CD14-positive monocyte (primary cell): ENCODE measurements at regions not wholly inside any gene's neighbourhood (a gene's known extent, or its start where the extent isn't known, plus 50 kb on each side); places are given as distances from the start of the nearest gene placed in this dataset.

Source experiments
- DNase-seq, 3 donors: peaks; one replicate each; pipeline ENCODE4 v3.0.0-alpha.2; 2011 to 2022
- H2AFZ ChIP-seq: 2 replicates; pipeline ENCODE4 v1.6.0; 2012; ENCODE audit warnings: mild to moderate bottlenecking, low read depth, low read length, inconsistent platforms; ENCODE audit not compliant: insufficient read depth, poor library complexity, severe bottlenecking
- H3K27ac ChIP-seq, 2 donors: 1 replicate in 1 of 2; 2 replicates in 1 of 2; pipeline ENCODE4 v1.5.1; 2012 to 2013; ENCODE audit warnings: low read length in 2 of 2, control low read depth in 1 of 2, inconsistent platforms in 1 of 2, low read depth in 1 of 2, mild to moderate bottlenecking in 1 of 2
- H3K27me3 ChIP-seq, 2 donors: one replicate each; pipeline versions ENCODE4 v1.6.0 to v1.6.1; 2011 to 2013; ENCODE audit warnings: low read length in 2 of 2; ENCODE audit not compliant: control insufficient read depth in 2 of 2, insufficient read depth in 2 of 2
- H3K36me3 ChIP-seq, 2 donors: replicated peaks in 1 of 2; 1 replicate in 1 of 2; 2 replicates in 1 of 2; pipeline versions ENCODE4 v1.5.1 to v1.6.1; 2012 to 2013; ENCODE audit warnings: low read length in 2 of 2, control low read depth in 1 of 2, inconsistent platforms in 1 of 2, mild to moderate bottlenecking in 1 of 2; ENCODE audit not compliant: insufficient read depth in 2 of 2, control insufficient read depth in 1 of 2
- H3K4me1 ChIP-seq, 2 donors: 1 replicate in 1 of 2; 2 replicates in 1 of 2; pipeline versions ENCODE4 v1.5.1 to v1.6.1; 2012 to 2013; ENCODE audit warnings: low read length in 2 of 2, control low read depth in 1 of 2, inconsistent platforms in 1 of 2, mild to moderate bottlenecking in 1 of 2, moderate library complexity in 1 of 2; ENCODE audit not compliant: insufficient read depth in 2 of 2, control insufficient read depth in 1 of 2
- H3K4me2 ChIP-seq: replicated peaks from 2 replicates; pipeline ENCODE3; 2012; ENCODE audit warnings: low read length, moderate library complexity, mild to moderate bottlenecking; ENCODE audit not compliant: poor library complexity, severe bottlenecking; ENCODE audit errors: extremely low read depth
- H3K4me3 ChIP-seq, 3 experiments: fragments of 200-600 bp in 1 of 3; sonication (generic) in 1 of 3; replicated peaks in 1 of 3; 1 replicate in 2 of 3; 2 replicates in 1 of 3; pipeline ENCODE4 v1.5.1; 2011 to 2013; ENCODE audit warnings: low read length in 3 of 3, mild to moderate bottlenecking in 3 of 3, control low read depth in 2 of 3, low read depth in 2 of 3, inconsistent platforms in 1 of 3, moderate library complexity in 1 of 3
- H3K79me2 ChIP-seq: 2 replicates; pipeline ENCODE4 v1.6.0; 2012; ENCODE audit warnings: mild to moderate bottlenecking, control low read depth, inconsistent platforms, low read length, moderate library complexity; ENCODE audit not compliant: insufficient read depth
- H3K9ac ChIP-seq: 2 replicates; pipeline ENCODE4 v1.6.0; 2017; ENCODE audit warnings: low read length, mild to moderate bottlenecking; ENCODE audit not compliant: insufficient read depth, poor library complexity, severe bottlenecking
- H3K9me3 ChIP-seq, 2 donors: replicated peaks in 1 of 2; 1 replicate in 1 of 2; 2 replicates in 1 of 2; pipeline versions ENCODE4 v1.5.1 to v1.6.1; 2012 to 2013; ENCODE audit warnings: low read length in 2 of 2, control low read depth in 1 of 2; ENCODE audit not compliant: control insufficient read depth in 1 of 2, insufficient read depth in 1 of 2
- H4K20me1 ChIP-seq: 2 replicates; pipeline ENCODE4 v1.6.0; 2012; ENCODE audit warnings: mild to moderate bottlenecking, low read length, control low read depth, moderate library complexity; ENCODE audit not compliant: insufficient read depth
- H3K27ac Mint-ChIP-seq, 7 donors: one replicate each; pipeline ENCODE4 v1.8.0; 2020; ENCODE audit warnings: mild to moderate bottlenecking in 7 of 7, mixed read lengths in 7 of 7, moderate library complexity in 6 of 7, inconsistent platforms in 2 of 7
- H3K27me3 Mint-ChIP-seq, 3 donors: one replicate each; pipeline ENCODE4 v1.8.0; 2021 to 2022; ENCODE audit warnings: low read depth in 3 of 3, mild to moderate bottlenecking in 3 of 3, mixed read lengths in 3 of 3, moderate library complexity in 3 of 3, inconsistent platforms in 1 of 3
- H3K36me3 Mint-ChIP-seq, 2 donors: one replicate each; pipeline ENCODE4 v1.8.0; 2020; ENCODE audit warnings: mixed read lengths in 2 of 2, inconsistent platforms in 1 of 2, mild to moderate bottlenecking in 1 of 2
- H3K4me1 Mint-ChIP-seq: one replicate; pipeline ENCODE4 v1.8.0; 2020; ENCODE audit warnings: mild to moderate bottlenecking, mixed read lengths
- H3K4me3 Mint-ChIP-seq, 2 donors: one replicate each; pipeline ENCODE4 v1.8.0; 2020; ENCODE audit warnings: mild to moderate bottlenecking in 2 of 2, mixed read lengths in 2 of 2, moderate library complexity in 1 of 2
- H3K9me3 Mint-ChIP-seq, 7 donors: one replicate each; pipeline ENCODE4 v1.8.0; 2020 to 2022; ENCODE audit warnings: mixed read lengths in 7 of 7, mild to moderate bottlenecking in 6 of 7, moderate library complexity in 6 of 7, inconsistent platforms in 2 of 7
- WGBS: methylation state at CpG from one replicate; pipeline ENCODE4 v1.1.5; 2013; ENCODE audit warnings: missing lambda C conversion rate; ENCODE audit not compliant: insufficient coverage; 5-methylcytosine and 5-hydroxymethylcytosine counted together
- intact Hi-C, 2 donors: fragments of 100-400 bp; cut with micrococcal nuclease; formaldehyde crosslinking; loops; one replicate each; pipeline versions ENCODE4 v1.15.0 to v1.15.1; 2023
- TF ChIP-seq, protein P1 (sequence below): fragments of 200-600 bp; IDR thresholded peaks from one replicate; pipeline ENCODE4 v1.8.0; 2022; ENCODE audit warnings: antibody characterized with exemption, mild to moderate bottlenecking

DNA sequence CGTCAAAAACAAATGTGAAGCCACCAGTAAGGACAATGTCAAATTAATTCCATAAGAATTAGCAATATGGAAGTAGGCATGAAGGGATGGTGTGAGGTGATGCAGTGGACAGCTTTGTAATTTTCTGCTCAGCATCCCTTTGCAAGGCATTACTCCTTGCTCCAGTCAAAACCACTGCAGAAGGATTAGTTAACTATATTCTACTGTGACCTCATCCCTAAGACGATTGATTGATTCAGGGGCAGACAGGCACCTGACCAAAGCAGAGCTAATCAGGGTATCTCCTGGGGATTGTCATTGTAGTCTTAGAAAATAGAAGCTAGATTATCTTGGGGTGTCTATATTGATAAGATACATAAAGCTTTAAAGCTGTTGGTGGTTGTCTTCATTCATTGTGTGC, 98.7 kb downstream of the NMUR2 start:
- no CpG with 5 or more reads among the region's 2 CpGs for WGBS

DNA sequence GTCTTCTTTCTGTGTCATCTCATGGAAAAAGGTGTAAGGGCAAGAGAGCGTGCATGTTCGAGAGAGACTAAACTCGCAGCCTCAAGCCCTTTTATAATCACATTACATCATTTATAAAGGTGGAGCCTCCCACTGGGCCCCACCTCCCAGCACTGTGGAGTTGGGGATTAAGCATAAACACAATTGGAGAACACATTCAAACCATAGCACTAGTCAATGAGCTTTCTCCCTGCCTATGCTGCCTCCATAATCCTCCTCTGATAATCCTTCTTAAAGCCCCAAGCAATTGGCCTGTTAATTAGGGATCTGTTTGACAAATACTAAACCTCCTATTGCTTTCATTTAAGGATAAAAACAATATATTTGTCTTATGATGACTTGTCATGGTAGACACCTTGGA, 99.6 kb downstream of the NMUR2 start:
- WGBS, result no CpG with 5 or more reads among the region's 3 CpGs

More for the DNA sequence above, 98.7 kb downstream of the NMUR2 start:
- H3K36me3 ChIP-seq, result no peaks in the 10 kb centered on the region
- H3K27ac ChIP-seq, result no peak overlapping the region
- TF ChIP-seq, protein P1, sequence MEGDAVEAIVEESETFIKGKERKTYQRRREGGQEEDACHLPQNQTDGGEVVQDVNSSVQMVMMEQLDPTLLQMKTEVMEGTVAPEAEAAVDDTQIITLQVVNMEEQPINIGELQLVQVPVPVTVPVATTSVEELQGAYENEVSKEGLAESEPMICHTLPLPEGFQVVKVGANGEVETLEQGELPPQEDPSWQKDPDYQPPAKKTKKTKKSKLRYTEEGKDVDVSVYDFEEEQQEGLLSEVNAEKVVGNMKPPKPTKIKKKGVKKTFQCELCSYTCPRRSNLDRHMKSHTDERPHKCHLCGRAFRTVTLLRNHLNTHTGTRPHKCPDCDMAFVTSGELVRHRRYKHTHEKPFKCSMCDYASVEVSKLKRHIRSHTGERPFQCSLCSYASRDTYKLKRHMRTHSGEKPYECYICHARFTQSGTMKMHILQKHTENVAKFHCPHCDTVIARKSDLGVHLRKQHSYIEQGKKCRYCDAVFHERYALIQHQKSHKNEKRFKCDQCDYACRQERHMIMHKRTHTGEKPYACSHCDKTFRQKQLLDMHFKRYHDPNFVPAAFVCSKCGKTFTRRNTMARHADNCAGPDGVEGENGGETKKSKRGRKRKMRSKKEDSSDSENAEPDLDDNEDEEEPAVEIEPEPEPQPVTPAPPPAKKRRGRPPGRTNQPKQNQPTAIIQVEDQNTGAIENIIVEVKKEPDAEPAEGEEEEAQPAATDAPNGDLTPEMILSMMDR, result no peak
- H2AFZ ChIP-seq, result no peak overlapping the region
- H3K9ac ChIP-seq, result no peak overlapping the region
- H3K9me3 Mint-ChIP-seq, result peaks cover 0 to 5% (median 0%) of the 10 kb centered on the region in 7 donors
- no peak overlapping the region for H3K4me2 ChIP-seq
- H3K27me3 ChIP-seq, result no peaks in the 10 kb centered on the region
- H4K20me1 ChIP-seq, result no peaks in the 10 kb centered on the region
- H3K27me3 Mint-ChIP-seq, result peaks cover 0 to 1% (median 0%) of the 10 kb centered on the region in 3 donors
- H3K79me2 ChIP-seq, result no peaks in the 10 kb centered on the region
- H3K4me3 Mint-ChIP-seq, result no peak overlapping the region
- no peak for DNase-seq
- no peaks in the 10 kb centered on the region for H3K36me3 Mint-ChIP-seq
- H3K4me1 ChIP-seq, result no peaks in the 10 kb centered on the region
- peaks cover 0 to 7% of the 10 kb centered on the region in 2 donors for H3K9me3 ChIP-seq
- no peak overlapping the region for H3K27ac Mint-ChIP-seq
- intact Hi-C loops, result no loop called here
- H3K4me3 ChIP-seq, result no peak overlapping the region
- no peaks in the 10 kb centered on the region for H3K4me1 Mint-ChIP-seq

More for the DNA sequence above, 99.6 kb downstream of the NMUR2 start:
- no peaks in the 10 kb centered on the region for H4K20me1 ChIP-seq
- no peak overlapping the region for H3K4me3 ChIP-seq
- no peaks in the 10 kb centered on the region for H3K36me3 ChIP-seq
- no peak overlapping the region for H2AFZ ChIP-seq
- DNase-seq, result no peak
- Mint-ChIP-seq H3K36me3 (no peaks in the 10 kb centered on the region), H3K27ac (no peak overlapping the region), H3K27me3 (peaks cover 0 to 1% (median 0%) of the 10 kb centered on the region in 3 donors), H3K4me1 (no peaks in the 10 kb centered on the region), H3K9me3 (peaks cover 0 to 2% (median 0%) of the 10 kb centered on the region in 7 donors), H3K4me3 (no peak overlapping the region)
- H3K9me3 ChIP-seq, result peaks cover 0 to 7% of the 10 kb centered on the region in 2 donors
- no peak overlapping the region for H3K27ac ChIP-seq
- no peak overlapping the region for H3K4me2 ChIP-seq
- no peaks in the 10 kb centered on the region for H3K4me1 ChIP-seq
- H3K79me2 ChIP-seq, result no peaks in the 10 kb centered on the region
- no peaks in the 10 kb centered on the region for H3K27me3 ChIP-seq
- intact Hi-C loops, result no loop called here
- H3K9ac ChIP-seq, result no peak overlapping the region
- TF ChIP-seq, protein P1, result no peak
